Neural progenitor cell (in vitro differentiated cells): ENCODE measurements at regions not wholly inside any gene's neighbourhood (a gene's known extent, or its start where the extent isn't known, plus 50 kb on each side); places are given as distances from the start of the nearest gene placed in this dataset.
"Not testable (repeated sequence)": the region's sequence is repeated elsewhere in the genome, so short reads cannot be mapped to it uniquely, and the experiment has no call there.

Source experiments
- DNase-seq: peaks from one replicate; pipeline ENCODE4 v3.0.0-alpha.2; 2016; ENCODE audit warnings: low spot score
- H2AFZ ChIP-seq: fragments of 200-600 bp; sonication (generic); replicated peaks from 2 replicates; pipeline ENCODE4 v1.6.1; 2016; ENCODE audit warnings: antibody characterized with exemption
- H3F3A ChIP-seq: fragments of 200-600 bp; sonication (generic); 2 replicates; pipeline ENCODE4 v1.6.1; 2016; ENCODE audit warnings: antibody characterized with exemption, low read depth
- H3K27ac ChIP-seq: fragments of 200-600 bp; sonication (generic); 2 replicates; pipeline ENCODE4 v1.5.1; 2016; ENCODE audit warnings: mild to moderate bottlenecking
- H3K27me3 ChIP-seq: fragments of 200-600 bp; sonication (generic); 2 replicates; pipeline ENCODE4 v1.6.1; 2016; ENCODE audit warnings: mild to moderate bottlenecking, moderate library complexity
- H3K36me3 ChIP-seq: fragments of 200-600 bp; sonication (generic); 2 replicates; pipeline ENCODE4 v1.5.1; 2016
- H3K4me1 ChIP-seq: fragments of 200-600 bp; sonication (generic); 2 replicates; pipeline ENCODE4 v1.6.1; 2016; ENCODE audit warnings: mixed run types
- H3K4me2 ChIP-seq: fragments of 200-600 bp; sonication (generic); 2 replicates; pipeline ENCODE4 v1.6.1; 2016
- H3K4me3 ChIP-seq: fragments of 200-600 bp; sonication (generic); 2 replicates; pipeline ENCODE4 v1.5.1; 2016
- H3K79me2 ChIP-seq: fragments of 200-600 bp; sonication (generic); 2 replicates; pipeline ENCODE4 v1.6.1; 2016; ENCODE audit warnings: low read depth
- H3K9ac ChIP-seq: fragments of 200-600 bp; sonication (generic); 2 replicates; pipeline ENCODE4 v1.6.1; 2016
- H3K9me3 ChIP-seq: fragments of 200-600 bp; sonication (generic); 2 replicates; pipeline ENCODE4 v1.5.1; 2016; ENCODE audit warnings: low read depth
- H4K20me1 ChIP-seq: fragments of 200-600 bp; sonication (generic); 2 replicates; pipeline ENCODE4 v1.6.1; 2016; ENCODE audit warnings: low read depth
- H3K27ac Mint-ChIP-seq: 3 replicates; pipeline ENCODE4 v1.8.0; 2021; ENCODE audit warnings: mixed read lengths
- H3K27me3 Mint-ChIP-seq: 2 replicates; pipeline ENCODE4 v1.8.0; 2022; ENCODE audit warnings: low read depth, mild to moderate bottlenecking, inconsistent platforms, moderate library complexity, mixed read lengths; ENCODE audit not compliant: insufficient read depth
- H3K36me3 Mint-ChIP-seq: 3 replicates; pipeline ENCODE4 v1.8.0; 2021; ENCODE audit warnings: mixed read lengths
- H3K4me1 Mint-ChIP-seq: 3 replicates; pipeline ENCODE4 v1.8.0; 2021; ENCODE audit warnings: mixed read lengths
- H3K4me3 Mint-ChIP-seq: 3 replicates; pipeline ENCODE4 v1.8.0; 2021; ENCODE audit warnings: mild to moderate bottlenecking, moderate library complexity, mixed read lengths
- H3K9me3 Mint-ChIP-seq: 3 replicates; pipeline ENCODE4 v1.8.0; 2020; ENCODE audit warnings: mixed read lengths
- EZH2 ChIP-seq: fragments of 200-600 bp; sonication (generic); IDR thresholded peaks from 2 replicates; pipeline ENCODE4 v1.6.1; 2017; ENCODE audit warnings: antibody characterized with exemption, mild to moderate bottlenecking, moderate library complexity
- EZH2phosphoT487 ChIP-seq: fragments of 200-600 bp; sonication (generic); IDR thresholded peaks from 2 replicates; pipeline ENCODE4 v1.6.1; 2017; ENCODE audit warnings: antibody characterized with exemption
- TF ChIP-seq, protein P1 (sequence below): fragments of 200-600 bp; sonication (generic); IDR thresholded peaks from 2 replicates; pipeline ENCODE4 v1.5.1; 2017; ENCODE audit warnings: antibody characterized with exemption, mild to moderate bottlenecking

GRCh38 chr10:121385136-121385535 is 213.1 kb downstream of the FGFR2 start:
- Mint-ChIP-seq H3K27ac (no peak overlapping the region), H3K27me3 (no peaks in the 10 kb centered on the region), H3K4me3 (no peak overlapping the region), H3K9me3 (peaks cover 22% of the 10 kb centered on the region), H3K36me3 (peaks cover 4% of the 10 kb centered on the region), H3K4me1 (no peaks in the 10 kb centered on the region)
- Histone ChIP-seq H3K4me2 (no peak overlapping the region), H3K9ac (no peak overlapping the region), H3K9me3 (no peaks in the 10 kb centered on the region), H4K20me1 (no peaks in the 10 kb centered on the region), H3K36me3 (no peaks in the 10 kb centered on the region), H3K27me3 (no peaks in the 10 kb centered on the region), H3K4me3 (no peak overlapping the region), H3F3A (no peaks in the 10 kb centered on the region), H3K79me2 (no peaks in the 10 kb centered on the region), H3K4me1 (no peaks in the 10 kb centered on the region), H2AFZ (no peak overlapping the region), H3K27ac (no peak overlapping the region)
- TF ChIP-seq EZH2 = no peak
- no peak for DNase-seq

DNA sequence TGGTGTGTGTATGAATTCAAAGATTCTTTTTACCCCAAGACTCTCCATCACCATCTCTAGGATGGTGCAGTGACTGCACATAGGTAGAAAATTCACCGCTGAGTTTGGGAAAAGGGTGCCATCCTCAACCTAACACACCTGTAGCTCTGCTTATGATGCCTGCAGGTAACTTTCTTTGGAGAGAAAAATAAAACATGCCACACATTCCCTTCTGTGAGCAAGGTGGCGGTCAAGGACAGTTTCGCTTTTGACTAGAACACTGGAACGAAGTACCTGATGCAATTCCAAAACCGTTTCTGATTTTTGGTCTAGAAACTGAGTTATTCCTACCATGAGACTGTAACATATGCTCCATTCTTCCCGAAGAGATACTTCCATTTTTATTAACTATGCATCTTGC is 205.6 kb downstream of the FGFR2 start:
- no peak overlapping the region for H2AFZ ChIP-seq
- peaks cover 7% of the 10 kb centered on the region for H3K9me3 Mint-ChIP-seq
- H3K4me1 Mint-ChIP-seq = peaks cover 4% of the 10 kb centered on the region
- no peaks in the 10 kb centered on the region for H3K36me3 Mint-ChIP-seq
- no peaks in the 10 kb centered on the region for H3K9me3 ChIP-seq
- H4K20me1 ChIP-seq = no peaks in the 10 kb centered on the region
- DNase-seq = no peak
- no peak overlapping the region for H3K4me3 ChIP-seq
- H3F3A ChIP-seq = no peaks in the 10 kb centered on the region
- peaks cover 5% of the 10 kb centered on the region for H3K4me1 ChIP-seq
- H3K27ac Mint-ChIP-seq = no peak overlapping the region
- H3K27ac ChIP-seq = no peak overlapping the region
- no peaks in the 10 kb centered on the region for H3K36me3 ChIP-seq
- no peak for TF ChIP-seq EZH2
- no peak for TF ChIP-seq EZH2phosphoT487
- TF ChIP-seq, protein P1, sequence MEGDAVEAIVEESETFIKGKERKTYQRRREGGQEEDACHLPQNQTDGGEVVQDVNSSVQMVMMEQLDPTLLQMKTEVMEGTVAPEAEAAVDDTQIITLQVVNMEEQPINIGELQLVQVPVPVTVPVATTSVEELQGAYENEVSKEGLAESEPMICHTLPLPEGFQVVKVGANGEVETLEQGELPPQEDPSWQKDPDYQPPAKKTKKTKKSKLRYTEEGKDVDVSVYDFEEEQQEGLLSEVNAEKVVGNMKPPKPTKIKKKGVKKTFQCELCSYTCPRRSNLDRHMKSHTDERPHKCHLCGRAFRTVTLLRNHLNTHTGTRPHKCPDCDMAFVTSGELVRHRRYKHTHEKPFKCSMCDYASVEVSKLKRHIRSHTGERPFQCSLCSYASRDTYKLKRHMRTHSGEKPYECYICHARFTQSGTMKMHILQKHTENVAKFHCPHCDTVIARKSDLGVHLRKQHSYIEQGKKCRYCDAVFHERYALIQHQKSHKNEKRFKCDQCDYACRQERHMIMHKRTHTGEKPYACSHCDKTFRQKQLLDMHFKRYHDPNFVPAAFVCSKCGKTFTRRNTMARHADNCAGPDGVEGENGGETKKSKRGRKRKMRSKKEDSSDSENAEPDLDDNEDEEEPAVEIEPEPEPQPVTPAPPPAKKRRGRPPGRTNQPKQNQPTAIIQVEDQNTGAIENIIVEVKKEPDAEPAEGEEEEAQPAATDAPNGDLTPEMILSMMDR = no peak
- no peaks in the 10 kb centered on the region for H3K79me2 ChIP-seq
- H3K9ac ChIP-seq = no peak overlapping the region
- H3K4me3 Mint-ChIP-seq = no peak overlapping the region
- H3K27me3 Mint-ChIP-seq = no peaks in the 10 kb centered on the region
- H3K4me2 ChIP-seq = no peak overlapping the region
- H3K27me3 ChIP-seq = no peaks in the 10 kb centered on the region

GRCh38 chr10:121393522-121393921 is 204.7 kb downstream of the FGFR2 start:
- no peak overlapping the region for H3K27ac ChIP-seq
- H3K9me3 Mint-ChIP-seq = peaks cover 8% of the 10 kb centered on the region

GRCh38 chr10:121400507-121400906 is 197.7 kb downstream of the FGFR2 start:
- not testable (repeated sequence) for H3K4me1 Mint-ChIP-seq, H3K4me2 ChIP-seq, H3K27ac Mint-ChIP-seq, H3K9me3 ChIP-seq, H3K9ac ChIP-seq, H3K4me1 ChIP-seq, H3K36me3 ChIP-seq, H3F3A ChIP-seq, H3K4me3 Mint-ChIP-seq, H2AFZ ChIP-seq, H3K4me3 ChIP-seq, H3K27ac ChIP-seq, H3K27me3 Mint-ChIP-seq, DNase-seq, H3K79me2 ChIP-seq, H3K27me3 ChIP-seq, H4K20me1 ChIP-seq, H3K9me3 Mint-ChIP-seq, H3K36me3 Mint-ChIP-seq

More at GRCh38 chr10:121393522-121393921, 204.7 kb downstream of the FGFR2 start:
- no peak overlapping the region for H3K4me3 ChIP-seq
- no peak overlapping the region for H3K9ac ChIP-seq
- no peaks in the 10 kb centered on the region for H3K36me3 ChIP-seq
- H2AFZ ChIP-seq = no peak overlapping the region
- H3K79me2 ChIP-seq = no peaks in the 10 kb centered on the region
- Mint-ChIP-seq H3K36me3 (no peaks in the 10 kb centered on the region), H3K27ac (no peak overlapping the region), H3K4me1 (peaks cover 4% of the 10 kb centered on the region), H3K27me3 (no peaks in the 10 kb centered on the region), H3K4me3 (no peak overlapping the region)
- TF ChIP-seq EZH2phosphoT487 = no peak
- TF ChIP-seq, protein P1 = no peak
- no peak for TF ChIP-seq EZH2
- peaks cover 5% of the 10 kb centered on the region for H3K4me1 ChIP-seq
- no peaks in the 10 kb centered on the region for H3F3A ChIP-seq
- DNase-seq = no peak
- H3K4me2 ChIP-seq = no peak overlapping the region
- H3K27me3 ChIP-seq = no peaks in the 10 kb centered on the region
- H4K20me1 ChIP-seq = no peaks in the 10 kb centered on the region
- H3K9me3 ChIP-seq = no peaks in the 10 kb centered on the region
